ENCODE measurements at regions not wholly inside any gene's neighbourhood (a gene's known extent, or its start where the extent isn't known, plus 50 kb on each side); places are given as distances from the start of the nearest gene placed in this dataset.

- TF ChIP-seq, protein P1, sequence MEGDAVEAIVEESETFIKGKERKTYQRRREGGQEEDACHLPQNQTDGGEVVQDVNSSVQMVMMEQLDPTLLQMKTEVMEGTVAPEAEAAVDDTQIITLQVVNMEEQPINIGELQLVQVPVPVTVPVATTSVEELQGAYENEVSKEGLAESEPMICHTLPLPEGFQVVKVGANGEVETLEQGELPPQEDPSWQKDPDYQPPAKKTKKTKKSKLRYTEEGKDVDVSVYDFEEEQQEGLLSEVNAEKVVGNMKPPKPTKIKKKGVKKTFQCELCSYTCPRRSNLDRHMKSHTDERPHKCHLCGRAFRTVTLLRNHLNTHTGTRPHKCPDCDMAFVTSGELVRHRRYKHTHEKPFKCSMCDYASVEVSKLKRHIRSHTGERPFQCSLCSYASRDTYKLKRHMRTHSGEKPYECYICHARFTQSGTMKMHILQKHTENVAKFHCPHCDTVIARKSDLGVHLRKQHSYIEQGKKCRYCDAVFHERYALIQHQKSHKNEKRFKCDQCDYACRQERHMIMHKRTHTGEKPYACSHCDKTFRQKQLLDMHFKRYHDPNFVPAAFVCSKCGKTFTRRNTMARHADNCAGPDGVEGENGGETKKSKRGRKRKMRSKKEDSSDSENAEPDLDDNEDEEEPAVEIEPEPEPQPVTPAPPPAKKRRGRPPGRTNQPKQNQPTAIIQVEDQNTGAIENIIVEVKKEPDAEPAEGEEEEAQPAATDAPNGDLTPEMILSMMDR (IDR thresholded peaks at IDR 0.05), result no peak
- TF ChIP-seq POLR2AphosphoS5 (IDR thresholded peaks at IDR 0.05) (no peak), POLR2A (IDR thresholded peaks at IDR 0.05) (no peak), EP300 (IDR thresholded peaks at IDR 0.05) (no peak)
Observed at GRCh38 chr5:118015511-118015910, 972.8 kb downstream of the DTWD2 start.
